Muscle layer of duodenum (tissue), 2 donors: ENCODE measurements at regions not wholly inside any gene's neighbourhood (a gene's known extent, or its start where the extent isn't known, plus 50 kb on each side); places are given as distances from the start of the nearest gene placed in this dataset.

Source experiments
- H3K27ac ChIP-seq: one replicate; pipeline ENCODE4 v1.7.0; 2013; ENCODE audit warnings: mild to moderate bottlenecking, low read length
- H3K27me3 ChIP-seq: one replicate; pipeline ENCODE4 v1.7.0; 2013; ENCODE audit warnings: low read depth, mild to moderate bottlenecking, control low read depth, low read length
- H3K36me3 ChIP-seq, 2 donors: one replicate each; pipeline ENCODE4 v1.7.0; 2013; ENCODE audit warnings: low read length in 2 of 2, control low read depth in 1 of 2, mild to moderate bottlenecking in 1 of 2; ENCODE audit not compliant: insufficient read depth in 2 of 2, control insufficient read depth in 1 of 2
- H3K4me1 ChIP-seq, 2 donors: one replicate each; pipeline ENCODE4 v1.7.0; 2013; ENCODE audit warnings: low read length in 2 of 2, mild to moderate bottlenecking in 2 of 2, control low read depth in 1 of 2, moderate library complexity in 1 of 2; ENCODE audit not compliant: insufficient read depth in 2 of 2, control insufficient read depth in 1 of 2
- H3K4me3 ChIP-seq, 2 donors: one replicate each; pipeline ENCODE4 v1.7.0; 2013; ENCODE audit warnings: low read length in 2 of 2, low read depth in 1 of 2, mild to moderate bottlenecking in 1 of 2
- H3K9me3 ChIP-seq, 2 donors: one replicate each; pipeline ENCODE4 v1.7.0; 2013; ENCODE audit warnings: low read length in 2 of 2, control low read depth in 1 of 2, mild to moderate bottlenecking in 1 of 2; ENCODE audit not compliant: control insufficient read depth in 1 of 2
- donor health status: healthy.

GRCh38 chr6:97917369-97917768, 634.4 kb upstream of the MMS22L start:
- H3K27me3 ChIP-seq, result no peaks in the 10 kb centered on the region
- H3K4me1 ChIP-seq, result no peaks in the 10 kb centered on the region
- H3K27ac ChIP-seq, result no peak overlapping the region
- H3K4me3 ChIP-seq, result no peak overlapping the region
- no peaks in the 10 kb centered on the region for H3K36me3 ChIP-seq
- H3K9me3 ChIP-seq, result no peaks in the 10 kb centered on the region

DNA sequence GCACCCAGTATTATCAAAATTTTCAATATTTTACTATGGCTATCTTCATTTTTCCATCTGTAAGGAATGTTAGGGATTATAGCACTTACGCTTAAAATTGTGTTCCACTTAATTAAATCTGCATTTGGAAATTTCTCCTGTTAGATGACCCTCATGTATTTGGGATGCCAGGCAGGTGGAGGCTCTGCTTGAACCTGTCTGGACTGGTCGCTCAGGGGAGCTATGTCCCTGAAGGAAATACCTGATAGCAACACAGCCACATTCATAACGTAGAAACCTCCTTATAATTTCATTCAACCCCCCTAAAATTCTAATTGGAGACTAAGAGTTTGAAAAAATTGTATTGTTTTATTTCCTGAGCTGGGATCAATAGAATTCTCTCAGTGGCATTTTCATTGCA, 636.0 kb upstream of the MMS22L start:
- Histone ChIP-seq H3K36me3 (no peaks in the 10 kb centered on the region), H3K9me3 (no peaks in the 10 kb centered on the region), H3K4me1 (no peaks in the 10 kb centered on the region), H3K27ac (no peak overlapping the region), H3K27me3 (no peaks in the 10 kb centered on the region), H3K4me3 (no peak overlapping the region)

GRCh38 chr6:97919631-97920030, 636.6 kb upstream of the MMS22L start:
- no peaks in the 10 kb centered on the region for H3K36me3 ChIP-seq
- no peak overlapping the region for H3K4me3 ChIP-seq
- no peaks in the 10 kb centered on the region for H3K27me3 ChIP-seq
- no peaks in the 10 kb centered on the region for H3K4me1 ChIP-seq
- no peaks in the 10 kb centered on the region for H3K9me3 ChIP-seq
- H3K27ac ChIP-seq, result no peak overlapping the region

- Histone ChIP-seq H3K27ac (no peak overlapping the region), H3K36me3 (no peaks in the 10 kb centered on the region), H3K27me3 (no peaks in the 10 kb centered on the region), H3K9me3 (no peaks in the 10 kb centered on the region), H3K4me1 (no peaks in the 10 kb centered on the region), H3K4me3 (no peak overlapping the region)
These were observed 640.2 kb upstream of the MMS22L start for GRCh38 chr6:97923249-97923648.

DNA sequence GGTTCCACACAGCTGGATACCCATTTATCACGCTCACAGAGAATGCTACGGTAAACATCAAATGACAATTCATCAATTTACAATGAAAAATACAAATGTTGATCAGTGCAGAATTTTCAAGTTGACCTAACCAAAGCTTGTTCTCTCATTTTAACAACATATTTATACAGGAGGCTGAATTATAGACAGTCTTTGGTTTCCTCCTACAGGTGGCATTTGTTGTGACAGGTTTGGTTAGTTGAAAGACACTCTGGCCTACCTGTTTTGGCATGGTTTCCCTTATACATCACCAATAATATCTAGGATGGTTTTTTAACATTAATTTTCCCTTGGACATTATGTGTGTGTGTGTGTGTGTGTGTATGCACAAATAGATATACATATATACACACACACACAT, 642.5 kb upstream of the MMS22L start:
- H3K4me3 ChIP-seq, result no peak overlapping the region
- H3K36me3 ChIP-seq, result no peaks in the 10 kb centered on the region

DNA sequence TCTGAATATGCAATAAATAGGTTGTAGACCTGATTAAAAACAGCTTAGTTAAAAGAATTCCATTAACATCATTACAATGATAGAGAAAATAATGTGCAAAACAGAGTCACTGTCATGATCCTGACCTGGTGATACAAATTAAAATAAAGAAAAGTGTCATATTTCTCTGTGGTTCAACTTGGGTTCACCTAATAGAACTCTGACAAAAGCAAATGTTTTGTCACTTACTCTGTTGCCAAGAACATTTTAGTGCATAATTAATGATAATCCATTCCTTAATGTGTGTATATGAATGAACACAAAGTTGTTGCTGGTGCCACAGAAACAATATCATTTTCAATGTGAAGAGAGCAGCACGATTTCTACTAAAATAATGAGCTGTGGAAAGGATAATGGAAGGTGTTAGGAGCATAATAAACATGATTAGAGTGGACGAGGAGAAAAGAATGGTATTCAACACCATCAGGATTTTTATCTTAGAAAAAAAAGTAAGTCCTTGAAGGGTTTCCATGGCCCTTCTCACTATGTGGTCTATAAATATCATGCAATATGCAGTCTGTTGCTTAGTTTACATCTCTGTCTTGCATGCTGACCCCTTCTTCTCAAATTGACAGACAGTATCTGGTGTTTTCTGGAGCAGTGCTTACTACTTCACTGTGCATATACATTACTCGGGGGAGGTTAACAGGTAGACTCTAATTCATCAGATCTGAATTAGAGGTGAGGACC, 656.6 kb upstream of the MMS22L start:
- H3K27ac ChIP-seq, result no peak overlapping the region
- H3K4me3 ChIP-seq, result no peak overlapping the region
- no peaks in the 10 kb centered on the region for H3K9me3 ChIP-seq
- no peaks in the 10 kb centered on the region for H3K27me3 ChIP-seq
- H3K4me1 ChIP-seq, result no peaks in the 10 kb centered on the region
- H3K36me3 ChIP-seq, result no peaks in the 10 kb centered on the region

More for the DNA sequence above, 642.5 kb upstream of the MMS22L start:
- Histone ChIP-seq H3K27ac (no peak overlapping the region), H3K4me1 (no peaks in the 10 kb centered on the region), H3K27me3 (no peaks in the 10 kb centered on the region), H3K9me3 (no peaks in the 10 kb centered on the region)

DNA sequence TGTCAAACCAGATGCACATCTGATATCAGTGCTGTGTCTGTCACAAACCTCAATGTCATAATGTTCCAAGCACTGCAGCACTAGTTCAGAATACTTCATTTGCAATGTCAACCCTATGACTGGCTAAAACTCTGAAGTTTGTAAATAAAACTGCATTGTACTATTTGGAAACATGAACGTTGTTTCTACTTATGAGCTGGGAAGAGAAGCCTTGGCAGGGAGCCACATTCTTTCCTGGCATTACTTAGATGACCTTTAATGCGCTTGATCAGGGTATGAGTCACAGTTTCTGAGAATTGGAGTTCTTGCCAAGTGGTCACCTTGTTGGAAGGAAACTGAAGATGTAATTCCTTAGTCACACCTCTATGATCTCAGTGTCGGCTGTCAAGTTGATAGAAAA, 664.8 kb upstream of the MMS22L start:
- Histone ChIP-seq H3K4me1 (no peaks in the 10 kb centered on the region), H3K9me3 (no peaks in the 10 kb centered on the region), H3K27ac (no peak overlapping the region), H3K27me3 (no peaks in the 10 kb centered on the region), H3K36me3 (no peaks in the 10 kb centered on the region), H3K4me3 (no peak overlapping the region)

DNA sequence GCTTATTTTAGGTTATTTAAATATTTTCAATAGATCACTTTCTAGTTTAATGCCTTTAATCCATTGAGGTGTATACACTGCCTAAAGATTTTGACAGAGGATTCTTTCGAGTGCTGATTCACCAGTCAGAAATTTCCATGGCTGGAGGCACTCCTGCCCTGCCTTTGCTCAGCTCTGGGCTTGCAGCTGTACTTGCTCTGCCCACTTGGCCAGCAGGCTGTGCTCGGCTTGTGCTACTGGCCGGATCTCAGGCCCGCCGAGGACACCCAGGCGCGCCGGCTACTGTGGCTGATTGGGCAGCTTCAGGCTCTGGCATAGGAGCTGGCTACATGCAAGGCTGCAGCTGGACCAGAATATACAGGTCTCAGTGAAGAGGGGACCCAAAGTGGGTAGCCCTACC, 675.1 kb upstream of the MMS22L start:
- H3K4me1 ChIP-seq, result no peaks in the 10 kb centered on the region
- H3K9me3 ChIP-seq, result no peaks in the 10 kb centered on the region
- no peaks in the 10 kb centered on the region for H3K36me3 ChIP-seq
- no peak overlapping the region for H3K27ac ChIP-seq
- H3K27me3 ChIP-seq, result no peaks in the 10 kb centered on the region
- H3K4me3 ChIP-seq, result no peak overlapping the region

GRCh38 chr6:97963193-97963592, 680.2 kb upstream of the MMS22L start:
- no peaks in the 10 kb centered on the region for H3K4me1 ChIP-seq
- no peak overlapping the region for H3K4me3 ChIP-seq
- H3K36me3 ChIP-seq, result no peaks in the 10 kb centered on the region
- no peak overlapping the region for H3K27ac ChIP-seq
- H3K27me3 ChIP-seq, result no peaks in the 10 kb centered on the region
- H3K9me3 ChIP-seq, result no peaks in the 10 kb centered on the region

DNA sequence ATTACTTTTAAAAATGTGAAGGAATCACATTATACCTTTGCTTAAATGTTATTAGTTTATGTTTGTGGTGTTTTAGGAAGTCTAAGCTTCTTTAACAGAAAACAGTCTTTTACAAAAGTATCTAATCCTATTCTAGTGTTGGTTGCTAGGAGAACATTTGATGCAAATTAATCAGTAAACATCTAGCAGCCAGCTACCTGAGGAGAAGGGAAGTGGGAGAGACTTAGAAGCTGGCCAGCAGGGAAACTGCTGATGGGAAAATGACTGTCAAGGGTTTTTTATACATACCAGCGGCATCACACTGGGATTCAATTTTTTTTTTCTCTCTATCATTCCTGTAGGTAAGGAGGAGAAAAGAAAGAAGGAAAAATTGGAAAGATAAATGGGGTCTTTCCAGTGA, 686.0 kb upstream of the MMS22L start:
- Histone ChIP-seq H3K36me3 (no peaks in the 10 kb centered on the region), H3K4me1 (no peaks in the 10 kb centered on the region), H3K27ac (no peak overlapping the region), H3K27me3 (no peaks in the 10 kb centered on the region), H3K4me3 (no peak overlapping the region), H3K9me3 (no peaks in the 10 kb centered on the region)

DNA sequence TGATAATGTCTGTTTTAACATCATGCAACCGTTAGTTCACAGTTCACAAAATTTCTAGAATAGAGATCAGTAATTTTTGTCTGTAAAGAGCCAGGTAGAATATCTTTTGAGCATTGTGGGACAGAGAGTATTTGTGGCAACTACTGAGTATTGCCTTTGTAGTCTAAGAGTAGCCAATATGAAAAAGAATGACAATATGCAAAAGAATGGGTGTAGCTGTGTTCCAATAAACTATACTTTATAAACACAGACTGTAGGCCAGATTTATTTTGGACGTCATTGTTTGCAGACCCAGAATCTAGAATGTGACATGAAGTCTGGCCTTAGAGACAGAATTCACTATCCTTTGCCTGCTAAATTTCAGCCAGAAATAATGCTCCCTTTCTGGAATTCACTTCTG, 694.1 kb upstream of the MMS22L start:
- H3K9me3 ChIP-seq, result no peaks in the 10 kb centered on the region
- no peak overlapping the region for H3K4me3 ChIP-seq
- H3K27me3 ChIP-seq, result no peaks in the 10 kb centered on the region
- no peaks in the 10 kb centered on the region for H3K36me3 ChIP-seq
- no peaks in the 10 kb centered on the region for H3K4me1 ChIP-seq
- H3K27ac ChIP-seq, result no peak overlapping the region

DNA sequence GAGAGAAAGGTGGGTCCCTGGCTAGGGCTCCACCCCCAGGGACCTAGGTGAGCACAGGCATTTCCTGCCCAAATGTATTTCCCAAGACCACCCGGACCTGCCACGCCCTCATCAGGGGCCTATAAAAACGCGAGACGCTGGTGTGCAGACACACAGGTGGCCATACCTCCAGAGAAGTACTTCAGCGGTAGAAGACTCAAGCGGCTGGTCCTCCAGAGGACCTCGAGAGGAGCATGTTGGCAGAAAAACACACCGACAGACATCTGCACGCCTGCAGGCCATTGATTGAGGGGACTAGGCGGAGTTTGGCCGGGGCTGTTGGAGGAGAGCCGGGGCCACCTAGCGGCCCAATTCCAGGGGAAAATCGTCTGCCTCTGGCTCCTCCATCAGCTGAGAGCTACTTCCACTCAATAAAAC, 695.8 kb upstream of the MMS22L start:
- Histone ChIP-seq H3K4me1 (no peaks in the 10 kb centered on the region), H3K4me3 (no peak overlapping the region), H3K36me3 (no peaks in the 10 kb centered on the region), H3K9me3 (no peaks in the 10 kb centered on the region), H3K27me3 (no peaks in the 10 kb centered on the region), H3K27ac (no peak overlapping the region)
